ENCODE measurements at regions not wholly inside any gene's neighbourhood (a gene's known extent, or its start where the extent isn't known, plus 50 kb on each side); places are given as distances from the start of the nearest gene placed in this dataset.
A peak's percentile ranks its signal among the peaks of the same experiment; 100 is the strongest.

DNA sequence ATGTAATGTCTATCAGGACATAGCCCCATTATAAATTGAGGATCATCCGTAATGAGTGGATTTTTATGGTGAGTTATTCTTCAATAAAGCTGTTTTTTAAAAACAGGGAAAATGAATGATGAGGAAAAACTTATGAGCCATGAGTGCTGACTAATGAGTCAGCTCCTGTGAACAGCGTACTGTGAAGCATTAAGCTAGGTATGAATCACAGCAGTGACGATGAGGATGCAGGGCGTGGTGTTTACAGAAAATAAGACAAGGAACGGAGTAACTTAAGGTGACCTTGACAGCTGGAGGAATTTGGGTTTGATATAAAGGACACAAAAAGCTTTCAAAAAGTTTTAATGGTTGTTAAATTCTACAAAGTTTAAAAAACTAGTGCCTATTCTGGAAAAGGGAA lies 96.3 kb downstream of the FOXF2 start:
- DNase-seq, result no peak

DNA sequence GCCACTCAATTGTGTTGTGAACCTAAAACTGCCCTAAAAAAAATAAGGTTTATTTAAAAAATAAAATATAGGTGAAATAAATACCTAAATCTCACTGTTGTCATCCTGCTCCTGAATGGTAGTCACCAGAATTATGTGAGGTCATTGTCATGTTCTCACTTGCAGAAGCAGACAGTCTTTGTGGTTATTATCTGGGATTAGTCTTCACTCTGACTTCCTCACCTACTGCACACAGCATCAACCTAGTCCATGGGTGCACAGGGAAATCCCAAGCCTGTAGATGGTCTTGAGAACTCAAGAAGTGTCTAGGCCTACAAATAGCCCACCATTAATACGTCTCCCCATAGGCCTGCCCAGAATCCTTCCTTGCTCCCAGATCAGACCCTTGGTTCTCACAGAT lies 97.0 kb downstream of the FOXF2 start:
- DNase-seq, result no peak

DNA sequence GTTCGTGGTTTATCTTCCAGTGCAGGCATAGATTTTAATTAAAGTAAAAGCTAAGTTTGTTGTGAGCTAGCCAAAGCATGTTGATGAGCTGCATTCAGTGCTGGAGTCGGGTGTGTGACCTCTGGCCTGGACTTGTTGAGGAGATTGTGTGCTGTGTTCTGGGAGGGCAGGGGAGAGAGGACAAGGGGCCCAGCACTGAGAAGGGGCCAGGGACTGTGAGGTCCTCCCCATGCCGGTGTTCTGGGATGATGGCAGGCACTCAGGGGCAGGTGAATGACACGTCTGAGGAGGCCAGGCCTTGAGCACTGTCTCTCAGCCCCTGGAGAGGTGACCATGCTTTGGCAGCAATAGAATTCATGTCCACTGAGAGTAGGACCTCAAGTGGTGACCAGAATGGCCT lies 97.9 kb downstream of the FOXF2 start:
- no peak for DNase-seq

DNA sequence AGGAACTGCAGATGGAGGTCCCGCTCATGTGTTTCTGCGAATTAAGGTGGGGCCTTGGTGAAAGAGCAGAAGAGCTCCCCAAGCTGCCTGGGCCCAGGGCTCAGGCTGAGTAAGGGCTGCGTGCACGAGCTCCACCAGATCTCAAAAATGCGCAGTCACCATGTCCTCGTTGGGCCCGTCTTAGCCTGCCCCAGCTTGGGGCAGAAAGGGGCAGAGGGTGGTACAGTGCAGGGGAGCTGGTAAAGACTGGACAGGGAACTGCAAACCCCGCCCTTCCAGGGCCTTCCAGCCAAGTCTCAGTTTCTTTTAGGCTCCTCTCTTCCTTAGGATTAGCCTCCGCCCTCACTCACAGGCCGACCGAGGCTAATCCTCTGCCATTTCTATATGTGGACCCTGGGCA lies 101.6 kb downstream of the FOXF2 start:
- DNase-seq, result no peak

DNA sequence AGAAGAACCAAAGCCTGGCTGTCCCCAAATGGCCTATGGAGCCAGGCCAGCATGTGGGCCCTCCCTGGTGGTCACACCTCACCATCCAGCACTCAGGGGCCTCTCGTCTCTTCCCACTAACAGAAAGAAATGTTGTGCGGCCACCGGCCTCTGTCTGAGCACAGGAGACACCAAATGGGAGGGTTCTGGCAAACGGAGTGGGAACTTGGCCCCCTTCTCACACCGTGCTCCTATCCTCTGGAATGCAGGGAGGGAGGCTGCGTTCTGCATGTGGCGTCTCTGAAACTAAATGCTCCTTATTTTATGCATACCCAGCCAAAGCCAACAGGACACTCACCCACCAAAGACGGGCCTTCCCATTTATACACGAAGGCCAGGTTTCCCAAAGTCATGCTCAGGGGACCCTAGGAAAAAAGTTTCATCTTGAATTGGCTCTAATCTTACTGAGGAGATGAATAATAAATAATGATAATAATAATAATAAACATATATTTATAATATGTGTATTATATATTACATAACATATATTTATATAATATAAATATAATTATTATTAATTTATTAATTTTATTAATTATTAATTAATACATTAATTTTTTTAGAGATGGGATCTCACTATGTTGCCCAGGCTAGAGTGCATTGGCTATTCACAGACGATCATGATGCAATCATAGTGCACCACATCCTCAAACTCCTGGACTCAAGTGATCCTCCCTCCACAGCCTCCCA lies 102.4 kb downstream of the FOXF2 start:
- DNase-seq, result no peak

DNA sequence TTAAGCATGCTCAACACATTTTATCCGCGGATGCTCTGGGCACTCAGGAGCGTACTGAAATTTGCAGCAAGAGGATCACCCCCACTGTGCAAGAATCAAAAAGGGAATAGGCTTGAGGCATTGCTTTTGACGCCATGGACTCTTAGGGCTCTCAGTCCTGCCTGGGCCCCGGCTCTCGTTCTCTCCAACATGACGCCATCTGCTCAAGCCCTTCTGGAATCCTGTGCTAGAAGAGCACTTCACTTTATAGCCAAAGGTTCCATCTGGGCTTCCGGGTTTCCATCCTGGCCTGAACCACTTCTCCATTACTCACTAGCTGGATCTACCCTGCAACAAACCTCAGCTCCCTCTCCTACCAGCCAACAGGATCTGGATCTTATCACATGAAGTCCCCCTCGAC lies 105.3 kb downstream of the FOXF2 start:
- peak; percentile 42 for DNase-seq

DNA sequence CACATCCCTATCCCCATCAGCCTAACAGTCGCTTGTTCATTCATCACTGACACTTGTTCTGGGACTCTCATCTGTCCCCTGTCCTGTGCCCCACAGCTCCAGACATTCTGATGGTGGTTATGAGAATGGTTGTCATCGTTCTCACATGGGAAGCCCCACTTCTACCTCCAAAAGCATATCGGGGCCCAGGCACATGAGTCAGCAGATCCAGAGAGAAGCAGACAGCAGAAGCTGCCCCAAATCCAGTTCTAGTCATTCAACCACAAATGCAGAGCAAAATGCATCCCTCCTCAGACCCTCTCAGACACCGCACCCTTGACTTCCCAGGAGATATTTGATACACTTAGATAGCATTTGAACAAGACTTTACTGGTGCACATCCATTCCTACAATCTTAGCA lies 106.0 kb downstream of the FOXF2 start:
- no peak for DNase-seq

DNA sequence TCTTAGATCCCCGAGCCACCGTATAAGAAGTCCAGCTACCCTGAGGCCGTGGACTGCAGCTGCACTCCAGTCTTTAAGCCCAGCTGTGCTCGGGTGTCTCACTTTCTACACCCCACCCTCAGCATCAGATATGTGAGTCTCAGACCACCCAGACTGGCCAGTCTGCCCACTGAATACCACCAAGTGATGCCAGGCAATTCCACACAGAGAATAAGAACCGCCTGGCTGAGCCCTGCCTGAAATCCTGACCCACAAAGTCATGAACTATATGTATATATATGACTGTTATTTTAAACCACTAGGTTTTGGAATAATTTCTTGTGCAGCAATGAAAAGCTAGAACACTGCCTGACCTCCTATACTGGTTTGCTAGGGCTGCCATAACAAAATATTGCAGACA lies 106.7 kb downstream of the FOXF2 start:
- DNase-seq, result no peak

DNA sequence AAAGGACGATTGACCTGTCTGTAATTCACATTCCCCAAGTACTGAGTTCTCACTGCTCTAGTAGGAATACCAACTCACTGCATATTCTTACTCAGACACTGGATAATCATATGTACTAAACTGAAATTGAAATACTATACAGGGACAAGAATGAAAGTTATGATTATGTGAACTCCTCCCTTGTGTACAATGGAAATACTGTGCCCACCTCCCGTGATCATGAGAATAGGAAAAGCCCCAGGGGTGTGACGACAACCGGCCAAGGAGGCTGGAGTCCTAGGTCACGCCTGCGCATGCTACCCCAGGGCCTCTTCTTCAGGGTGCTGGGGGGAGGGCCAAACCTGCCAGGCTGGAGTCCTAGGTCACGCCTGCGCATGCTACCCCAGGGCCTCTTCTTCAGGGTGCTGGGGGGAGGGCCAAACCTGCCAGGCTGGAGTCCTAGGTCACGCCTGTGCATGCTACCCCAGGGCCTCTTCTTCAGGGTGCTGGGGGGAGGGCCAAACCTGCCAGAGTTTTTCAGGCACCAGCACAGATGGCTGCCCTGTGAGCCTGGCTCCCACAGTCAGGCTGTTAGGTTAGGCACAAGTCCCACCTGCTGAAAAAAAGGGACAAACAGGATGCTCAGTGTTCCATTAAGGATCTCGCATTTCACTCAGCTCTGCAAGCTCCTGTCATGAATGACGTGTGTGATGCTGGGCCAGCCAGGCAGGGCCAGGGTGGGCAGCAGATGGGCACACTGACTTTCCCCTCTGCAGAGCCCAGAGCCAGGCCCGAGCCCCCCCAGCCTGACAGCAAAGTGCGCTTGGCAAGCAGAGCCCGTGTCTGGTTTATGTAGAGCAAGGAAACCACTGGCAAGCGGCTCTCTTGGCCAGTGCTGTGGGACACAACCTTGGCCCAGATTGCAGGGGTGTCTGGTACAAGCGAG lies 107.7 kb downstream of the FOXF2 start:
- no peak for DNase-seq

DNA sequence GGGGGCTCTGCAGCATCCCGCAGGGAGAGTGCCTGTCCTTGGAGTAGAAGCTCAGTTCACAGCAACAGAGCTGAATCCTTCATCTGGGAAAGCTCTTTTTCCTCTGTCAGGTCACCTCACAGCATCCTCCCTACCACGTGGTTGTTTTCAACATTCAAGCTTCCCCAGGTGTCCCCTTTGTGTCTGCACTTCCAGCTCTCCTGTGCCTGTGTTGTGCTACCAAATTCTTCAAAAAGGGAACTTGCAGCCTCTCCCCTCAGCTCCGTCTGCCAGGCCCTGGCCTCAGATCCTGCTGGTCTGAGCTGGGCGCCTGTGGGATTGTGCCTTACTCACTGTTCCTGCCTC lies 108.4 kb downstream of the FOXF2 start:
- no peak for DNase-seq

DNA sequence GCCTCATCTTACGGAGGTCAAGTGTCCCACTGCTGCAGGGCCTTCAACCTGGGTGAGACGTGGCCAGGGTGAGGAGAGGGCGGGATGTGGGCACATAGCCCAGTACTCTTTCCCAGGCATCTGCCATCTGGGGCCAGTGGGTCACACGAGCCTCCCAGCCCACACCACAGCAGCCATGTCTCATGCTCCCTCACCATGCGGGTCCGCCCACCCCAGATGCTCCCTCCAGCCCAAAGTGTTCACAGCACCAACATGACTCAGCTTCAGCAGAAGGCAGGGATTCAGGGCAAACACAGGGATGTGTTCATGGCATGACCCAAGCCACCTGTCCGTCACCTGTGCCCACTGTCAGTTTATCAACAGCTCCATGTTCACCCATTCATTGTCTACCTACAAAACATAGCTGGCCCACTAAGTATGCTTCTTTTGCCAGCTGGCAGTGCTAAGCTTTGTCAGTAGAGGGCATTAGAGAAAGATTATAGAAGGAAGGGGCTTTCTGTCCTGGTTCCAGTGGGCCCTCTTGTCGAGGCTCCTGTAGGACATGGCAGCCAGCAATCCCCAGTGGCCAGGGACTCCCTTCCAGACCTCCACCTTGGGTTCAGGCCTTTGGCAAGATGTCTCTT lies 109.2 kb downstream of the FOXF2 start:
- DNase-seq, result no peak

DNA sequence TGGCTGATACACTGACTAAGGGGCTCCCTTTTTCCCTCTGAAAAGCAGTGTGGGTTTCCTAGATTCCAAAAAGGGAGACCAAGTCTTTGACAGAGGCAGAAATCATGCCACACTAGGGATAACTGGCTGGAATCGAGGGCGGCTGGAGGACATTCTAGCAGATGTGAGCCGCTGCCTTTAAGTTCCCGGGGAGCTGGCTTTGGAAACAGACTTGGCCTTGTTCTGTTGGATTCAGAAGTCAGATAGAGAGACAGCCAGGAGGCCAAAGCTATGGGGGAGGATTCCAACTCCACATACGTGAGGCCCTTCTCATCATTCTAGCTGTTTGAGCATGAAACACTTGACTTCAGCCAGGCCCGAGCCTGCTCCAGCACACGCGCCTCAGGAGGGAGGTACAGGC lies 109.9 kb upstream of the FOXC1 start:
- DNase-seq, result no peak

DNA sequence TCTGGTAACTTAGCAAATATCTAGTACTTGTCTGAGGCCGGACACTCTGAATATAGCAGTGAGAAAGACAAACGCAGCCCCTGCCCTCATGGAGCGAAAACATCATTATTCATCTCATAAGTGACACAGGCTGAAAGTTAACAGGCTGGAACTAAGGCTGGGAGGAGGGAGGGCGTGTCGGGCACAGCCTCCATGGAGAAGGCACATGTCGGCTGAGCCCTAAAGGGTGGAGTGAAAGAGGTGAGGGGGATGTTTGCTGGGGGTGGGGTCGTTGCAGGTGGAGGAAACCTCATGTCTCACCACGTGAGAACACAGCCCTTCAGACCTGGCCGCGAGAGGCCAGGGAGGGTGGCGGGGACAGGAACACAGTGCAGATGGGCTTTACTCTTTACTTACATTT lies 108.8 kb upstream of the FOXC1 start:
- DNase-seq, result no peak

DNA sequence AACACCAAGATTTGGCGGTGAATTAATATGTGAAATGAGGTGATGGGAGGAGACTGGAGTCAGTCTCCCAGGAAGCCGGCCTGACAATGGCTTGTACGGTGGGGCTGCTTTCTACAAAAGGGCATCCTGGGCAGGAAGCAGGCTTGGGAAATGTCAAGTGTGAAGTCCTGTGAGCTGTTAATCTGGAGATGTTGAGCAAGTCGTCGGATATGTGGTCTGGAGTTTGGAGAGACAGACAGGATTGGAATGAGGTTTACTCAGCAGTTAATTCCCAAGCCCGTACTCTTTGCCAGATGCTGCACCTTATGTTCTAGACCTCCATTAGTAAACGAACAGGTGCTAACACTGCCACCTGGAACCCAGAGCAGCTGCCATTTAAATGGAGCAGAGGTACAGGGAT lies 107.7 kb upstream of the FOXC1 start:
- DNase-seq, result no peak

DNA sequence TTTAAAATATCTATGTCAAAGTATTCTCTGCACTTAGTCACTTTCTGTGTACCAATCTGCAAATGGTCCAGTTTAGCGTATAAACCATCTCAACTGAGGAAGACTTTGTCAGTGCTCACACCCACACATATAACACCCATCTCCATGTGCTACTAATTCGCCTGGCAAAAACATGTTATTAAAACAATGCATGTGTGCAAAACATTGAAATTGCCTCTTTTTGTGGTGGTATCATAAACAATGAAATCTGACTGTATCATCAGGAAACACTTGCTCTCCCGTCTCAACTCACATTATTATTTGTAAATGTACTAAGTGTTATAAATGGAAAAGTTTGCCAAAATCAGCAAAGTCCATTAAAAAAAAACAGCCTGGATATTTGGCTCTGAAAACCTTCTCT lies 105.9 kb upstream of the FOXC1 start:
- no peak for DNase-seq

DNA sequence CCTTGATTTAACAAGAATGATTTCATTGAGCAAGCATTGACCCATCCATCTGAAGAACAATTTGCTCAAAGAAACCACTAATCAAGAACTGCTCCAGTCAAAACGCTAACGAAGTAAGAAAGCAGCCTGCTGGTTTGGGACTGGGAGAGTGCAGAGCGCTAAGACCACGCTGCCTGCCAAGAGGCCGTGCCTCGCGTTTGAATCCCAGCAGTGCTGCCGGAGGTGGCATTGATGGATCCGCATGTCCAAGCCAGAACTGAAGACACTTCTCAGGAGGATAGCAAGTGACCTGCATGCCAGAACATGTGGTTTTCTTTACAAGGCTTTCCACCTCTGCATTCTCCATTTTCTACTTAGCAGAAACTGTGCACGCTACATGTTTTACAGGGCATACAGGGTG lies 105.2 kb upstream of the FOXC1 start:
- DNase-seq, result no peak

DNA sequence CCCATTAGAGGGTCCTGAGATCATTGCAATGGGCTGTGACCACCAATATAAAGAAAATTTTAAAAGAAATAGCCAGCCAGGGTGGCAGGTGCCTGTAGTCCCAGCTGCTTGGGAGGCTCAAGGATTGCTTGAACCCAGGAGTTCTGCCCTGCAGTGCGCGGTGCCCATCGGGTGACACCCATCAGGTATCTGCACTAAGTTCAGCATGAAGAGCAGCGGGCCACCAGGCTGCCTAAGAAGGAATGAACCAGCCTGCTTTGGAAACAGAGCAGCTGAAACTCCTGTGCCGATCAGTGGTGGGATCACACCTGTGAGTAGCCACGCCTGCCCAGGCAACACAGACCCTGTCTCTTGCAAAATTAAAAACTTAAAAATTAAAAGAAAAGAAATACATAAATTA lies 102.5 kb upstream of the FOXC1 start:
- no peak for DNase-seq

DNA sequence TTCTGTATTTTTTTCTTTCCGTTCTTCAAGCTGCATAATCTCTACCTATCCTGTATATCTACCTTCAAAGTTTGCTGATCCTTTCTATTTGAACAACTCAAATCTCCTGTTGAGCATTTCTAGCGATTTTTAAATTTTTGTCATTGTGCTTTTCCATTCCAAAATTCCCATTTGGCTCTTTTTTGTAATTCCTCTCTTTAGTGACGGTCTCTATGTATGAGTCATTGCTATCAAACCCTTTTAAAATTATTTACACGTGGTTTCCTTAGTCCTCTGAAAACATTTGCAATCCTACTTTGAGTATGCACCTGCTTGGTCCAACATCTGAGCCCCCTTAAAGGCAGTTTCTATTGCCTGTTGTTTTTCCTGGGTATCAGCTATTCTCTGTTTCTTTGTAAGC lies 100.5 kb upstream of the FOXC1 start:
- no peak for DNase-seq

DNA sequence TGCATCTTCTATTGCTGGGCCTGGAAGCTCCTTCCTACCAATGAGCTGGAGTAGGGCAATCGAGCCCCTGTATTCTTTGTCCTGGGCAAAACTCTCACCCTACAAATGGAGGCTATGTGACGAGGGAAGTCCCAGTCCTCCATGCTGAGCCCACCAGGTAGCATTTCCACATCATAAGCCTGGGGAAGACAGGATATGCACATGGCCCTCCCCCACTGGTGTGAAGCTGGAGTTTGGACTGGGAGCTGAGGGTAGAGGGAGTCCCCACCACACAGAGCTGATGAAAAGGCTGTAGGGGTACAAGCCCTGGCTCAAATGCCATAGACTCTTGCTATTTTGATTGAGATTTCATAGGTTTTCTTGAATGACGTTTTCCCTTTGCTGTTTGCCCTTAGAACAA lies 99.5 kb upstream of the FOXC1 start:
- DNase-seq, result no peak

DNA sequence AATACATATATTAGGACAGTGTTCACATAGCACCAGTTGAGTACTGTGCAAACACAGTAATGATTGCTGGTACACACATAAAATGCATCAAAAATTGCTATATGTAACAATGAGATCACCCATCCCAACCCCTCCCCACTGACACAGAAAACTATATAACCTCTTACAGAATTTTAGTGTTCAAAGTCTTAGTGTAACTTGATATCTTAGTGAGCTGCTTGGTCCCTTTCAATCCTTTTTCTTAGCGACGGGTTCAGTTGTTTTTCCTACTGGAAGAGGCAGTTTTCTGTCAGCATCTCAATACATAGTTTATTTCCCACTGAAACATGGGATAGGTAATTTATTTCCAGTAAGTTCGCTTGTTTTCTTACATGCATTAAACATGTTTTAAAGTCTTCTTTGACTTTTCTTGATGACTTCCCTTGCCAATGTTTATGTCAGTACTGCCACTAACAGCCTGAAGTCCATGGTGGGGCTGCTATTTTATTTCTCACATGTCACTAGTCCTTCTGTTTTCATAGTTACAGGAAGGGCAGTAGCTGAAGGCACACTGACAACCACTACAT lies 96.4 kb upstream of the FOXC1 start:
- no peak for DNase-seq

DNA sequence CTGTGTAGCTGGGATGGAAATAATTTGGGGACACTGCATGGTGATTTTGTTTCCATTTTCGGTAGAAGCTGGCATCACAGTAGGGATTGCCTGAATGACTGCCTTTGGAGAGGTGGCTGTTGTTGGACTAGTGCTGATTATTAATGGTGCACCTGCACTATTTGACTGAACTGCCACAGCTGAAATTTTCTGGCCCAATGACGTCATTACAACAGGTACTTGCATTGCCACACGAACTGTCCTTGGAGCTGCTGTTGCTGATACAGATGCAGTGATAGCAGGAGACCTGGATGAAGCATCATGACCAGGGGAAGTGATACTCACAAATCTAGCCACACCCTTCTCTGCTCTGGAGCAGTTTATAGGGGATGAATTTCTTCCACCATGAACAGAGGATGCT lies 95.6 kb upstream of the FOXC1 start:
- no peak for DNase-seq

DNA sequence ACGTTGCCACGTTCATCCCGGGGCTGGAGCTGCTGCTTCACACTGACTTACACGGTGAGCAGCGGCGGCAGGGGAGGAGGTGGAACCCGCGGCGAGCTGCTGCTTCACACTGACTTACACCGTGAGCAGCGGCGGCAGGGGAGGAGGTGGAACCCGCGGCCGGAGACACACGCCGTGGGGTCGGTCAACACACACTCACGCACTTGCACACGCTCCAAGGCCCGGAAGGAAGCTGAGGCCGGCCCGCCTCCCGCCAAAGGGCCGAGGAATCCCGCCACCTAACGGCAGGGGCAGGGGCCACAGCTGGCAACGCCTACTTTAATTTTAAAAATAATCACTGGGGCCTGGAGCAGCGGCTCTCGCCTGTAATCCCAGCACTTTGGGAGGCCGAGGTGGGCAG lies 94.4 kb upstream of the FOXC1 start:
- no peak for DNase-seq

DNA sequence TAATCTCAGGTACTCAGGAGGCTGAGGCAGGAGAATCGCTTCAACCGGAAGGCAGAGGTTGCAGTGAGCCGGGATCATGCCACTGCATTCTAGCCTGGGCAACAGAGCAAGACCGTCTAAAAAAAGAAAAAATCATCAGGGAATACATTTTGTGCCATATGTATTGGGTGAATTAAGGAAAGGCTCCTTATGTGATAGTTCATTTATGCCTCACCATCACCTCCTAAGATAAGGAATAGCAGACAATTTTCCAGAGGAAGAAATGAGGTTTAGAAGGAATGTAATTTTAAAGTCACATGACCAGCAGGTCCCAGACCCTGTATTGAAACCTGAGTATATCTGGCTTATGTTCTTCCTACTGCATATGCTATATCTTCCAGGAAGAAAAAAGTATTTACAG lies 93.9 kb upstream of the FOXC1 start:
- DNase-seq, result no peak
